Activated T-cell treated with anti-CD3 and anti-CD28 coated beads, Interleukin-2, amount 50 U/mL, for 72 hours (primary cell): ENCODE measurements at regions not wholly inside any gene's neighbourhood (a gene's known extent, or its start where the extent isn't known, plus 50 kb on each side); places are given as distances from the start of the nearest gene placed in this dataset.
A peak's percentile ranks its signal among the peaks of the same experiment; 100 is the strongest.

ENCODE experiments used
- ATAC-seq, 2 donors: fragments of 150-1000 bp; cut with Tn5 transposase; replicated peaks in 1 of 2; 2 replicates each; pipeline ENCODE4 v1.10.0; 2021; ENCODE audit warnings: moderate library complexity in 2 of 2, mild to moderate bottlenecking in 1 of 2
- DNase-seq, 2 donors: peaks; one replicate each; pipeline ENCODE4 v3.0.0; 2021 to 2022; ENCODE audit warnings: mixed read lengths in 1 of 2
- H3K27ac Mint-ChIP-seq: one replicate; pipeline ENCODE4 v1.8.0; 2022; ENCODE audit warnings: mild to moderate bottlenecking, moderate library complexity, mixed read lengths
- H3K27me3 Mint-ChIP-seq: one replicate; pipeline ENCODE4 v1.8.0; 2022; ENCODE audit warnings: low read depth, mixed read lengths
- H3K36me3 Mint-ChIP-seq, 2 donors: one replicate each; pipeline ENCODE4 v1.8.0; 2022; ENCODE audit warnings: mixed read lengths in 2 of 2, mild to moderate bottlenecking in 1 of 2; ENCODE audit not compliant: insufficient read depth in 2 of 2
- H3K4me1 Mint-ChIP-seq: one replicate; pipeline ENCODE4 v1.8.0; 2022; ENCODE audit warnings: low read depth, mixed read lengths
- H3K4me3 Mint-ChIP-seq, 2 donors: one replicate each; pipeline ENCODE4 v1.8.0; 2022; ENCODE audit warnings: mild to moderate bottlenecking in 2 of 2, mixed read lengths in 2 of 2, moderate library complexity in 2 of 2
- H3K9me3 Mint-ChIP-seq, 2 donors: one replicate each; pipeline ENCODE4 v1.8.0; 2022; ENCODE audit warnings: mixed read lengths in 2 of 2

DNA sequence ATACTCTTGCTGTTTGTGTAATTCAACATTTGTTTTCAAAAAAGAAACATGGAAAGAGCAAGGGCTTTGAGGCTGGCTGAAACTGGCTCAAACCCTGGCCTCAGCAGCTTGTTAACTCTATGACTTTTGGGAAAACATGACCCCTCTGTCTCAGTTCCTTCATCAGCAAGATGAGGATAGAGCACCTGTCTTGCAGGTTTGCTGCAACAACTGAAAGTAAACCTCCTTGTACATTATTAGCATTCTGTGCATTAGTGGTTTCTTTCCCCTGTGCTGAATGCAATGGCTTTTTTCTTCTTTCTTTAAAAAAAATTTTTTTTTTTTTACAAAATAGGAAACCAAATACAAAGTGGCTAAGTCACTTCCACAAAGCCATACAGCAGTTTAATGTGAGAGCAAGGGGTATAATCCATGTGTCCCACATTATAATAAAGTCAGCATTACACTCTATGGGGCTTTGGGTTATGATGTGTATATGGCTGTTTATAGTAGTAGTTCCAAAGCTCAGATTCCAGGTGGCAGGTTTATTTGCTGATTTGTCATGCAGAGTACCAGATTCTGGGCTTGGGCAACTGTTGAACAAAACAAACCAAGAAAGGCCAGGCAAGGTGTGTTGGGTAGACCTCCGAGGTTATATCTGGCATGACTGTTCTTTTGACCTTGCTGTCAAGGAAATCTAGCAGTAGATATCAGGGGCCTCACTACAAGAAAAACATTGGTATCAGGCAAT lies 194.5 kb upstream of the CNOT2 start:
- DNase-seq (no peak), ATAC-seq (no peak)
- Mint-ChIP-seq H3K4me3 (no peak overlapping the region), H3K9me3 (no peaks in the 10 kb centered on the region), H3K27me3 (peaks cover 8% of the 10 kb centered on the region), H3K36me3 (no peaks in the 10 kb centered on the region), H3K27ac (no peak overlapping the region), H3K4me1 (peaks cover 5% of the 10 kb centered on the region)

DNA sequence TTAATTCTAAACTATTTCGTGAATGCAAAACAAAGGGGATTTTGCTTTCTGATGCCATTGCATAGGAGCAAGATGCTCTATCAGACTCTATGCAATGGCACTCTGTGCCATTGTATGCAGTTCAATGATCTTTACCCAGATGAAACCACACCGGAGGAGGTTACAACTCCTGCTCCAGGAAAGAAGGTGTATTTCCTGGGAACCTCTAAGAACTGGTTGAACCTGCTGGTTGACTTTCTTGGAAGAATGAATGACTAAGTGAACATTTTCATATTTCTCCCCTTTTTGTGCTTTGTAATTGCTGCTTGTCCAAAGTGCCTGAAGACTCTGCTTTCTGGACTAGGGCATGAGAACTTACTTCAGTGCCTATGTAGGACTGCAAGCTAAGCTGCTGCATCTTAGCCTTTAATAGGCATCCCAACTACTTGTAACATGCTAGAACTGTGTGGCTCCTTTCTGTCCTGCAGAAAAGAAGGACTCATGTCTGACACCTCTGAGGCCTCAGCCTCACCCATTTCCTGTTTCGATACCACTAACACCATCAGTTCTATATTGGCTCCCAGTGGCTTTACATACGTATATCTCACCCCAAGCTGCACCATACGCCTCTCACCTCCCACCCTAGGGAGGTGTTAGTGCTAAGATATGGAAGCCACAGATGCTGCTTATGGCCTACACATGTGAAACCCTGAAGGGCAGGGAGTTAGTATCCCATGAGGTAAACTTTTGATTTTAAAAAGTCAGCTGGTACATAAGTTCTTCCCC lies 193.5 kb upstream of the CNOT2 start:
- H3K4me3 Mint-ChIP-seq = no peak overlapping the region
- ATAC-seq (peak; percentile 70 to 96), DNase-seq (peak in 1 of 2 donors; percentile 19)
- H3K36me3 Mint-ChIP-seq = no peaks in the 10 kb centered on the region
- H3K4me1 Mint-ChIP-seq = peaks cover 5% of the 10 kb centered on the region
- no peak overlapping the region for H3K27ac Mint-ChIP-seq
- H3K27me3 Mint-ChIP-seq = peaks cover 8% of the 10 kb centered on the region
- H3K9me3 Mint-ChIP-seq = no peaks in the 10 kb centered on the region

DNA sequence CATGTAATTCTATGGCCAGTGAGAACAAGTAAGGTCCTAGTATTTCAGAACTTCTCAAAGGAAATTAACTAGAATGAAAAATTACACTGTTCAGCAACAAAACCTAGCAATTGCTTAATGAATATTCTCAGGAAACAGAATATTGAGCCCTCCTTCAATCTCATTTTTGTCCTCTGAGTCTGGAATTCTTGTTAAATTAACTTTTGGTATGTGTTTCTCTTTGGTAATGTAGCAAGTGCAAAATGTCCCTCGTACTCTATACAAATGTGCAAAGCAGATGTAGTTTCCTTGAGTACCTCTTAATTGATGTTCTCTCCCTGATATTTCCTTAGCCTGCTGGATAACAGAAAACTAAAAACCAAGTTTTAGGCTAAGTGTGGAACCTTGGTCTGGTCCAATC lies 190.8 kb upstream of the CNOT2 start:
- no peaks in the 10 kb centered on the region for H3K9me3 Mint-ChIP-seq
- H3K36me3 Mint-ChIP-seq = no peaks in the 10 kb centered on the region
- ATAC-seq = no peak
- DNase-seq = no peak
- no peaks in the 10 kb centered on the region for H3K27me3 Mint-ChIP-seq
- H3K4me3 Mint-ChIP-seq = no peak overlapping the region
- H3K4me1 Mint-ChIP-seq = peaks cover 5% of the 10 kb centered on the region
- H3K27ac Mint-ChIP-seq = no peak overlapping the region

DNA sequence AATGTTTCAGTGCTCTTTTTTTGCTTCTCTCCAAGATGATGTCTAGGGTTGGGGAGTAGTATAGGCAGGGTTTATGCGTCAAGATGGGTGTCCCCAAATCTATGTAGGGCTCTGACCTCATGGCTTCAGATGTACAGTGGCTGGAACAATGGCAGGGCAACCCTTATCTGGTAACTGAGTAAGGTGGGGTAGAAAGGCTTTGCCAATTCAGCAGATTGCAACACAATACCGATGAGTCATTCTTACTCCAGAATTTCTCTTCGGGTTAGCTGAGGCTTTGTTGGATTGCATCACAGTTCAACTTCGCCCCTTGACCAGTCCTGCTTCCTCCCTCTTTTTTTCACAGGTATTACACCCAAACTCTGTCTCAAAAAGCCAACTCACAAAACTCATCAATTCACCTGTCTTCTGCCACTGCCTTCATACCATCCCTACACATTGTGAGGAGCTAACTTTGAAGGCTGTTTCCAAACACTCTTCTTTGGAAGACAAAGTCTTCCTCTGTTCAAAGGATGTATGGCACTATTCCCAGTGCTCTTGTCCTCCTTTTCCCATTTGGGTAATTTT lies 190.2 kb upstream of the CNOT2 start:
- H3K4me3 Mint-ChIP-seq = no peak overlapping the region
- no peaks in the 10 kb centered on the region for H3K36me3 Mint-ChIP-seq
- DNase-seq = no peak
- peaks cover 5% of the 10 kb centered on the region for H3K4me1 Mint-ChIP-seq
- H3K27me3 Mint-ChIP-seq = no peaks in the 10 kb centered on the region
- no peak for ATAC-seq
- no peaks in the 10 kb centered on the region for H3K9me3 Mint-ChIP-seq
- no peak overlapping the region for H3K27ac Mint-ChIP-seq

DNA sequence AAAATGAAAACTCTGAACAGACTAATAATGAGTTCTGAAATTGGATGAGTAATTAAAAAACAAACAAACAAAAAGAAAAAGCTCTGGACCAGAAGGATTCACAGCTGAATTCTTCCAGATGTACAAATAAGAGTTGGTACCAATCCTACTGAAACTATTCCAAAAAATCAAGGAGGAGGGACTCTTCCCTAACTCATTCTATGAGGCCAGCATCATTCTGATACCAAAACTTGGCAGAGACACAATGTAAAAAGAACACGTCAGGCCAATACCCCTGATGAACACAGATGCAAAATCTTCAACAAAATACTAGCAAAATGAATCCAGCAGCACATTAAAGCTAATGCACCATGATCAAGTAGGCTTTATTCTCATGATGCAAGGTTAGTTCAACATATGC lies 183.9 kb upstream of the CNOT2 start:
- DNase-seq (no peak), ATAC-seq (no peak)
- Mint-ChIP-seq H3K9me3 (no peaks in the 10 kb centered on the region), H3K4me1 (no peaks in the 10 kb centered on the region), H3K4me3 (no peak overlapping the region), H3K27me3 (no peaks in the 10 kb centered on the region), H3K36me3 (no peaks in the 10 kb centered on the region), H3K27ac (no peak overlapping the region)

DNA sequence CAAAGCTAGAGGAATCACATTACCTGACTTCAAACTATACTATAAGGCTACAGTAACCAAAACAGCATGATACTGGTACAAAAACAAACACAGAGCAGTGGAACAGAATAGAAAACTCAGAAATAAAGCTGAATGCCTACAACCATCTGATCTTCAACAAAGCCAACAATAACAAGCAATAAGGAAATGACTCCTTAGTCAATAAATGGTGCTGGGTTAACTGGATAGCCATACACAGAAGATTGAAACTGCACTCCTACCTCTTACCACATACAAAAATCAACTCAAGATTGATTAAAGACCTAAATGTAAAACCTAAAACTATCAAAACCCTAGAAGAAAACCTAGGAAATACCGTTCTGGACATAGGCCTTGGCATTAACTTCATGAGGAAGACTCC lies 182.6 kb upstream of the CNOT2 start:
- DNase-seq = no peak
- H3K36me3 Mint-ChIP-seq = no peaks in the 10 kb centered on the region
- no peak overlapping the region for H3K27ac Mint-ChIP-seq
- no peak for ATAC-seq
- H3K4me3 Mint-ChIP-seq = no peak overlapping the region
- no peaks in the 10 kb centered on the region for H3K27me3 Mint-ChIP-seq
- H3K9me3 Mint-ChIP-seq = no peaks in the 10 kb centered on the region
- H3K4me1 Mint-ChIP-seq = no peaks in the 10 kb centered on the region

DNA sequence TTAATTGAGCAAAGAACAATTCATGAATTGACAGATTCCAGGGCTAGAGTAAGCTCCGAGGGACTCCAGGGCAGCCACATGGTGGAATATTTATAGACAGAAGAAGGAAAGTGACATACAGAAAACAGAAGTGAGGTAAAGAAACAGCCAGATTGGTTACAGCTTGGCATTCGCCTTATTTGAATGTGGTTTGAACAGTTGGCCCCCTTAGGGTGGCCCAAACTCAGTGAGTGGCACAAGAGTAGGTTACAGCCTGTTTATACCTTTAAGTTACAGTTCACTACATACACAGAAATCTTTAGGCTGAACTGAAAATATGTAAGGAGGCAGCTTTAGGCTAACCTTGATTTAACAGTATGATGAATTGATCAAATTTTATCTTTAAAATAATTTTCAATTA lies 174.5 kb upstream of the CNOT2 start:
- H3K36me3 Mint-ChIP-seq = no peaks in the 10 kb centered on the region
- H3K27me3 Mint-ChIP-seq = no peaks in the 10 kb centered on the region
- no peak overlapping the region for H3K27ac Mint-ChIP-seq
- no peaks in the 10 kb centered on the region for H3K4me1 Mint-ChIP-seq
- H3K4me3 Mint-ChIP-seq = no peak overlapping the region
- DNase-seq (no peak), ATAC-seq (no peak)
- H3K9me3 Mint-ChIP-seq = peaks cover 0 to 1% of the 10 kb centered on the region in 2 donors

DNA sequence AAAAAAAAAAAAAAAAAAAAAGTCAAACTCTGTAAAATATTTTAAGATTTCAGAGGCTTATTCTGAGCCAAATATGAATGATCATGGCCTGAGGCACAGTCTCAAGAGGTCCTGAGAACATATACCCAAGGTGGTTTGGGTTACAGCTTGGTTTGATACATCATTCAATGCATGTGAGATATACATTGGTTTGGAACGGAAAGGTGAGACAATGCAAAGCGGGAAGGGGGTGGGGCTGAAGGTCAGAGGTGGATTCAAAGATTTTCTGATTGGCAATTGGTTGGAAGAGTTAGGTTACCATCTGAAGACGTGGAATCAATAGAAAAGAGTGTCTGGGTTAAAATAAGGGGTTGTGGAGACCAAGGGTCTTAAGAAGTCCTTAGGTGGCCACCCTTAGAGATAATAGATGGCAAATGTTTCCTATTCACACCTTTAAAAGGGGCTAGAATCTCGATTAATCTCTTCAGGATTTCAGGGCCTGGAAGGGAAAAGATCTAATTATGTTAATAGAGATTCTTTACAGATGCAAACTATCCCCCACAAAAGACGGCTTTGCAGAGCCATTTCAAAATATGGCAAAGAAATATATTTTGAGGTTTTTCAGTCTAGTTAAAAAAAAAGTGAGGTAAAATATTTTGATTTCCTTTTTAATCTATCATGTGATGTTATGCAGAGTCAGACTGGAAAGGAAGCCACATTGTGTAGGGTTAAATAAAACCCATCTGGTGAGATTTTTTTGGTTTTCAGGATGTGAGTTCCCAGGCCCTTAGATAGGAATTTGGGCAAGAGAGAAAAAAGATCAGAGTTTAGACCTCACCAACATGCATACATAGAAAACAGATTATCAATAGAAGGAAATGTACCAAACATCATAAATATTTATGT lies 173.8 kb upstream of the CNOT2 start:
- H3K4me1 Mint-ChIP-seq = no peaks in the 10 kb centered on the region
- H3K36me3 Mint-ChIP-seq = no peaks in the 10 kb centered on the region
- H3K27me3 Mint-ChIP-seq = no peaks in the 10 kb centered on the region
- H3K9me3 Mint-ChIP-seq = peaks cover 0 to 1% of the 10 kb centered on the region in 2 donors
- ATAC-seq (no peak), DNase-seq (no peak)
- no peak overlapping the region for H3K4me3 Mint-ChIP-seq
- H3K27ac Mint-ChIP-seq = no peak overlapping the region

DNA sequence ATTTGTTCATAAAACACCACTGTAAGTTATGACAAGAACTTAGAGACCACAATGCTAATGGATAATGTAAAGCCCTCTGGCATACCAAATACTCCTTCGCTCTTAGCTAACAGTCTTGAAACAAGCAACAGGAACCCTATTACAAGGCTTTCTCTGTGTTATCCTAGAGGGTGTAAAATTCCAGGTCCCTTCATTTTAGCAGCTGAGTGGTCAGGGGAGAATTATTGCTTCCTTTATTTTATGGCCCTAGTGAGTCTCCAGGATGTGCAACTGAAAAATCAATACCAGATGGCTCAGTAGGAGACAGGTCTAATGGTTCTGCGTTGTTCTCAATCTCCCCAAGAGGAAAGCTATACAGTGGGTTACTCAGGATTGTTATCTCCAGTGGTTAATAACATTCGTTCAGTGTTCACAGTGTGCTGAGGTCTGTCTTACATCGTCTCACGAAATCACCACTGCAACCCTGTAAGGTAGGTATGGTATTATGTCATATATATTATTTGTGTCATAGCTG lies 172.7 kb upstream of the CNOT2 start:
- Mint-ChIP-seq H3K27ac (no peak overlapping the region), H3K4me3 (no peak overlapping the region), H3K27me3 (no peaks in the 10 kb centered on the region), H3K36me3 (no peaks in the 10 kb centered on the region), H3K4me1 (no peaks in the 10 kb centered on the region), H3K9me3 (peaks cover 0 to 1% of the 10 kb centered on the region in 2 donors)
- no peak for ATAC-seq
- no peak for DNase-seq

DNA sequence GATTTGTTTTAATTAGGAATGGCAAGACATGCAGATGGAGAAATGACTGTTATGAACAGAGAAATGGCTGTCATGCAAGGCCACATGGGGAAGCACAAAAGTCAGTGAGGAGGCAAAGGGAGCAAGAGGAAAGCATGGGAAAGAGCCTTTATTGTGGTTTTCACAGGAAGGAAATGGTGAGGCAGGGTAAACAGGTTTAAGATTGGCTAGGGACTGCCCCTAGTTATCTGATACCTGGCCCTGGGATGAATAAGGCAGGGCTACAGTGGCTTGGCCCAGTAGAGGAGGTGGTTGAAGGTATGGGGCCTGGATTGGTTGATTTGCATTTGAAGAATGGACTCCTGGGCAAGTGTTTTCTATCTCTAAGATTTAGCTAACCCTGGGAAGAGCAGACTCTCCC lies 168.7 kb upstream of the CNOT2 start:
- H3K4me1 Mint-ChIP-seq = no peaks in the 10 kb centered on the region
- no peak overlapping the region for H3K4me3 Mint-ChIP-seq
- DNase-seq = no peak
- no peaks in the 10 kb centered on the region for H3K27me3 Mint-ChIP-seq
- H3K27ac Mint-ChIP-seq = no peak overlapping the region
- peaks cover 0 to 1% of the 10 kb centered on the region in 2 donors for H3K9me3 Mint-ChIP-seq
- no peak for ATAC-seq
- no peaks in the 10 kb centered on the region for H3K36me3 Mint-ChIP-seq

DNA sequence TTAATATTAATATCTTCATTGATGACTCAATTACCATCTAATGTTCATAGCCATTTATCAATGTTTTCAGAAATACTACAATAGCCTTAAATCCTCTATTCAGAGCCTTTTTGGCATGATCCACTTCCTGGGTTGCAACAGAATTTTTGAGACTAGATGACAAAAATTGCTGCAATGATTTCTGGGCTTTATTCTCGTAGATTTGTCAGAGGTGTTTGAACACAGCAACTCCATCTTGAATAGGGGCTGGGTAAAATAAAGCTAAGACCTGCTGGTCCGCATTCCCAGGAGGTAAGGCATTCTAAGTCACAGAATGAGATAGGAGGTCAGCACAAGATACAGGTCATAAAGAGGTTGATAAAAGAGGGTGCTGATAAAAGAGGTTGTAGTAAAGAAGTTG lies 165.8 kb upstream of the CNOT2 start:
- no peak for DNase-seq
- Mint-ChIP-seq H3K27ac (no peak overlapping the region), H3K4me1 (no peaks in the 10 kb centered on the region), H3K36me3 (peaks cover 0 to 1% of the 10 kb centered on the region in 2 donors), H3K27me3 (no peaks in the 10 kb centered on the region), H3K4me3 (no peak overlapping the region), H3K9me3 (peaks cover 1 to 2% of the 10 kb centered on the region in 2 donors)
- ATAC-seq = no peak

DNA sequence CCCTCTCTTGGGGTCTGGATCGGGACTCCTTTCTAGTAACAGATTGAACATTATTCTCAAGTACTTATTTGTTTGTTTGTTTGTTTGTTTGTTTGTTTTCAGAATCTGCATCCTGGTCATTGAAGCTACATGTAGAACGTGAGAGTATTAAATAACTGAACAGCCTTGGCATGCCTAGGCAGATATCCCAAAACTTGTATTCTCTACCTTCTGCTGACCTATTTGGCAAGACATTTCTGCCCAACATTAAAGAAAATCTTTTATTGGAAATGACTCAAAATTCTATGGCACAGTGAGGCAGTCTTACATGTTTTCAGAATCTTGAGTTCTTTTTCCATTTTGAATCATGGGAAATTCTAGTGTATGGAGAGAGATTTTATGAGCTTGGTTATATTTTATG lies 165.1 kb upstream of the CNOT2 start:
- Mint-ChIP-seq H3K27me3 (no peaks in the 10 kb centered on the region), H3K36me3 (peaks cover 0 to 3% of the 10 kb centered on the region in 2 donors), H3K9me3 (peaks cover 2 to 4% of the 10 kb centered on the region in 2 donors), H3K4me1 (no peaks in the 10 kb centered on the region), H3K4me3 (no peak overlapping the region), H3K27ac (no peak overlapping the region)
- no peak for DNase-seq
- ATAC-seq = no peak

DNA sequence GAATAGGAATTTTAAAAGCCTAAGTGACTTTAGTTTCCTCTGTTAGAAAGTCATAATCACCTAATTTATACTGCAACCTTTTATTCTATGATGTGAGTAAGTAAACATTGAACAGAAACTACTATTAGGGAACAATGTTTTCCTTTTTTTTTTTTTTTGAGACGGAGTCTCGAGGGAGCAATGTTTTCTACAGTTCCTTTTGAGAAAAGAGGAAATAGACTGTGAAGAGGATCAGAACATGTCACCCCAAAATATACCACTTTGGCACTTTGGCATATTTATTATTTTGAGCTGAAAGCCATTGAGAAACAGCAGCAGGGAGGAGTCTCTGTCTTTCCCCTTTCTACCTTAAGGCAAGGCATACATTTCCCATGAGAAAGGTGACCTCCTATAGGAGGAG lies 162.7 kb upstream of the CNOT2 start:
- H3K4me3 Mint-ChIP-seq = no peak overlapping the region
- peaks cover 0 to 3% of the 10 kb centered on the region in 2 donors for H3K36me3 Mint-ChIP-seq
- ATAC-seq = no peak
- no peaks in the 10 kb centered on the region for H3K4me1 Mint-ChIP-seq
- H3K27me3 Mint-ChIP-seq = no peaks in the 10 kb centered on the region
- peaks cover 2 to 4% of the 10 kb centered on the region in 2 donors for H3K9me3 Mint-ChIP-seq
- H3K27ac Mint-ChIP-seq = no peak overlapping the region
- DNase-seq = no peak
